Retina (tissue), 1 donor: ENCODE measurements at regions not wholly inside any gene's neighbourhood (a gene's known extent, or its start where the extent isn't known, plus 50 kb on each side); places are given as distances from the start of the nearest gene placed in this dataset.

Experiments
- DNase-seq: peaks from one replicate; pipeline ENCODE4 v3.0.0-alpha.2; 2016

DNA sequence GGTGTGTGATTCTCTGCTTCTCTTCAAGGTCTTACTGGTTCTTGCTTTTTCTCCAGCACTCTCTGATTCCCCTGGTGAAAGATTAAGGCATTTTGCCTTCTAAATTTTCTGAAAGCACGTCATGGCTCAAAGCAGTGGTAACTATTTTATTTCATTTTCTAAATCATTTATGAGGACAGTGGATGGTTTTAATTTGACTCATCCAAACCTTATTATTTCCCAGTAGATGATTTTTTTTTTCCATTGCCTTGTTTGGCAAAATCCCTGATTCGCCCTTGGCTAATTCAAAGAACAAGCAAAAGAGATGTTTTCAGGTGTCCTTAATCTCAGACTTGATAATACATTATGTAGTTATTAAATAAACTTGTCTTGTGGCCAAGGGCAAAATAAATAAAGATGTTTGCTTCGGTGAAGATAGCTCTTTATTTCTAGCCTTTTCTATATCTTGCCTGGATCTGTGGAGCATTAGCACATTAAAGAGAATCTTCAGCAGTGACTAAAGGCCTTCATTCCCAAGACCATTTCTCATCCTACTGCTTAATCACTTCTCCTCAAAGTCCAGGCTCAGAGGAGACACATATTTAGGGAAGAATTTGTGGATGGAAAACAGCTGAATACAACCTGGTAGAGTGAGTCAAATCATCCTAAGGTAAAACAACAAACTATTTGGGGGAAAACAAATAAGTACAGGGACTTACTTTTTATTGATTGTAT lies 359.8 kb downstream of the DUSP10 start:
- DNase-seq: no peak

DNA sequence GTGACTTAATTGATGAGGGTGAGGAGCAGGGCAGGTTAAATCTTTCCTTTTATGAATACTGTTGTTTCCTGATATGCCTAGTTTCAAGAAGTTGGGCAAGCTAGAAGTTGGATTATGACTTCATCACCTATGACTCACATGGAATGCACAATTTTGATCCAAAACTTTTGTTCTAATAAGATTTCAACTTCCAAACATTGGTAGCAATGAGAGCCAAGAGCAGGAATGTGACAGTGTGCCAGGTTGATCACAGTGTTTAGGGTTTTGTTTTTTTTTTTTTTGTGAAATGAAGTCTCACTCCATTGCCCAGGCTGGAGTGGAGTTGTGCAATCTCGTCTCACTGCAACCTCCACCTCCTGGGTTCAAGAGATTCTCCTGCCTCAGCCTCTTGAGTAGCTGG lies 349.4 kb downstream of the DUSP10 start:
- no peak for DNase-seq

DNA sequence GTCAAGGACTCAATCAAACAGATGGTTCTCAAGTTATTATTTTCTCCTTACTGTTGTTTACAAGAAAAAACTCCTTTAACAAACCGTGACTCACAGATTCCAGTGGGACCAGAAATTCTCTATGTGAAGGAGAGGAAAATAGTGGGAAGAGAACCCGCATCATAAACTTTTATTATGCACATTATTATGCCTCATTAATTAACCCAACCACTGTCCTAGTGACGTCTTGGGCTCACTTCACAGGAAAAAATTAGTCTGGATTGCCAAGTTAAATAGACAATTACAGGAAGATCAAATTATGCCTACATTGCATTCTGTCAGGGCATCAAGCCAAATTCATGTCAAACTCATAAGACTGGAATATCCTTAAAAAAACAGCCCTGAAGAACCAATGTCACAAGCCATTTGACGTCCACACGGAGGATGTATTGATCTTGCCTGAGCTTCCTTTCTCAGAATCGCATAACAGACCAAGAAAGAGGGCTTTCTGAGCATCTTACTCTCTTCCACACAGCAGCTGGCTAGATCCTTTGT lies 347.8 kb downstream of the DUSP10 start:
- no peak for DNase-seq

DNA sequence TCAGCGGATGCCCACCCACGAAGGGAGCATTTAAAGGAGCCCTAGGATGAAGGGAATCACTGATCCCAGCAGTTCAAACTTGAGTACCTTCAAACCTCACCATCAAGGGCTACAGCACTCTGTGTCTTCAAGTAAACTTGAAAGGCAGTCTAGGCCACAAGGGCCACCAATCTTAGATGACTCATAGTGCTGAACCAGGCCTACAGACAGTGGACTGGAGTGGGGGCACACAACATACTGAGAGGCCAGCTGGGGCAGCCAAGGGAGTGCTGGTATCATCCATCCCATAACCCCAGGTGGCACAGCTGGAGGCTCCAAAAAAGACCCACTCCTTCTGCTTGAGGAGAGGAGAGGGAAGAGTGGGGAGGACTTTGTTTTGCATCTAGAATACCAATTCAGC lies 345.4 kb downstream of the DUSP10 start:
- no peak for DNase-seq

DNA sequence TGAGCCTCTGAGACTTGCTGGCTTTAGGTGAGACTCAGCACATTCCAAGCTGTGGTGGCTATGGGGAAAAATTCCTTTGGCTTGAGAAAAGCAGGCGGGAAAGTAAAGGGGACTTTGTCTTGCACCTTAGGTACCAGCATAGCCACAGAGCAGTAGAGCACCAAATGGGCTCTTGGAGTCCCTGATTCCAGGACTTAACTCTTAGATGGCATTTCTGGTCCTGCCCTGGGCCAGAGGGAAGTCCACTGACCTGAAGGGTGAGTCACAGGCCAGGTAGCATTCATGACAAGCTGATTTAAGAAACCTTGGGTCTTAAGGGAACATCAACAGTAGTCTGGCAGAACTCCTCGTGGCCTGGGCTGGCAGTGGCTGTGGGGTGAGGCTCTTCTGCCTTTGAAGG lies 344.7 kb downstream of the DUSP10 start:
- no peak for DNase-seq

DNA sequence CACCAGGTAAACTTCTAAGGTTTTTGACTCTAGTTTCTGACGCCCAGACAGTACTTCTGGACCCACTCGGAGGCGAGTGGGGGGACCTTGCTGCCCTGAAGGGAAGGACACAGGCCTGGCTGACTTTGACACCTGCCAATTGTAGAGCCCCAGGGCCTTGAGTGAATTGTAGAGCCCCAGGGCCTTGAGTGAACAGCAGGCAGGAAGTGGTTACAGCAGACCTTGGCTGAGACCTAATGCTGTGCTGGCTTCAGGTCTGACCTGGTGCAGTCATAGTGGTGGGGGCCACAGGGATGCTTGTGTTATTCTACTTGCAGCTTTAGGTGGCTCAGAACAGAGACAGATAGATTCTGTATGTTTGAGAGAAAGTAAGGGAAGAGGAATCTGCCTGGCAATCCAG lies 344.3 kb downstream of the DUSP10 start:
- DNase-seq: no peak

DNA sequence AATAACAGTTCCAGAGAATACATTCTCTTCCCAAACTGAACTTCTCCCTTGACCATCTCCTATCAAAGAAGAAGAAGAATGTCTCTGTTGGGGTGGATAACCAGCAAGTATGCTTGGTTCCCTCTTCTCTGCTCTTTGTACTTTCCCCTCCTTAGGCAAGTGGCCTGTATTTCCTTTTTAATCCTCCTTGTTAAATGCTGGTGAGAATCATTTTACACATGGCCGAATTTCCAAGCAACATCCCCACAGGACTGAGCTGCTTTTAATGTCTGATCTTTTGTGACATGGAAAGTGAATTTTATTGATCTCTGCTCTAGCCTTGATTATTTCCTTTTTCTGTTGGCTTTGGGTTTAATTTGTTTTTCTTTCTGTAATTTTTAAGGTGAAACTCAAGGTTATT lies 336.7 kb downstream of the DUSP10 start:
- DNase-seq: peak; percentile 38

DNA sequence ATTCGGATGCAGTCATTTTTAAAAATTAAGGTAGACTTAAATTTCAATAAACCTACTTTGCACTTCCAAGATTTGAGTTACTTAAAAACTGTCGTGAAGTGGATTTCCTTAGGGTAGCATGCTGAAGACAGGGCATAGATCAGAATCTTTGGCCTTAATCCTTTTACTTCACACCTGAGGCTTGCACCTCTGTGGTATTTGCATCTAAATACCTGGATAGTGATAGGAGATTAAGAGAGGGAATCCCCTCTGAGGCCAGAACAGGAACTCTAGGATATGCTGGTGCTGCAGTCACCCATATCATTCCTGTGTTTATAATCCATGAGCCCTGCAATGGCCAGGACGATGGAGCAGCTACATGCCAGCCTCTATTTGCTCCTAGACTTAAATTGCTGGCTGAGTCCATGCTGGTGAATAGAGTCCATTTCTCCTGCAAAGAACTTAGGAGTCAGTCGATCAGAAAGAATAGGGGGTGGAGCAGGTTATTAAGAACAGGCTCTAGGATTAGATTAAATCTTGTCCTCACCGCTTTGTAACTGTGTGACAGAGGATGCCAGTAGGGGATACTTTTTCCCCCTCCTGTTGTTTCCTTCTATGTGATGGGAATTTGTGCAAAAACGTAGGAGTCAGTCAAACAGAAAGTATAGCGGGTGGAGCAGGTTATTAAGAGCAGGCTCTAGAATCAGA lies 333.6 kb downstream of the DUSP10 start:
- DNase-seq: no peak

DNA sequence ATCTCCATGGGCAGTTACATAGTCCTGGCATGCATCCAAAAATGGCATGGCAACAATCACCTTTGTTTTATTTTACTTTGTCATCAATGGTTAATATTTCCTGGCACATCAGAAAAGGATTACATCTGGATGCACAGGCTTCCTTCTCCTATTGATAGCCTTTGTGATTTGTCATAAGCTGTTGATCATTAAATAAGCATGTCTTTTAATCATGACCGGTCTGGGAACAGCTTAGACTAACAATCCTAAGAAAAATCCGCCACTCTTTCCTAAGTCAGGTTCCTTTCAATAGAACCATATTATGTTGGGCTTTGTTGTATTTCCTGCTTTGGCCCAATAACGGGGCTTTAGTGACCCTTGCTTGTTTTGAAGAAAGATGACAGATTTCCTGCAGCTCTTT lies 330.6 kb downstream of the DUSP10 start:
- no peak for DNase-seq

DNA sequence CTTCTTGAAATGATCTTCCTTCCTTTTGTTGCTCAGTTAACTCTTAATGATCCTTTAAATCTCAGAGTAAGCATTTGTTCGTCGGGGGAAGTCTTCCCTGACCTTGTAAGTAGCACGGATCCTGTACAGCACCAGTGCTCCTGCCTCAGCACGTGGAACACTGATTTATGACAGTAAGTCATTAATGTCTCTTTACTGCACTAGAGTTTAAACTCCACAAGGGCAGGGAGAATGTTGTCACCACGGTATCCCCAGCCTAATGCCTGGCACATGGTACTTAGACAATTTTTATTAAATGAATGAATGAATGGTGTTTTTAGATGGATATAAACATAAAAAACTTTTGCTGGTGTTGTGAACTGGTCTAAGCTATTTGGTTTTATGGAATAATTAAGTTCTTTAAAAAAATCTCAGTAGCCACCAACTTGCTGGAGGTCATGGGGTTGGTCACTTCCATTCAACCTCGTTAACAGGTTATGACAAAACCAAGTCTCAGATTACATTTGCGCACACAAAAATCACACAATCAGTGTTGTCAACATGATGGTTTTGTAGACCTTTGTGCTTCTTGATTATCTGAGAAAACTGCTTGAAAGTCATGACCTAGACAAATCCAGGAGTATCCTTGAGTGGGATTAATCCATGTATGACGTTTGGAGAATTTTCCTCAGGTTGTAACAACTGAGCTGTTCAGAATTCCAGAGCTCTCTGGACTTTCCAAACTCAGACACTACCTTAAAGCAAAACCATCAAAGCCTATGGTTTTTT lies 326.9 kb downstream of the DUSP10 start:
- no peak for DNase-seq

DNA sequence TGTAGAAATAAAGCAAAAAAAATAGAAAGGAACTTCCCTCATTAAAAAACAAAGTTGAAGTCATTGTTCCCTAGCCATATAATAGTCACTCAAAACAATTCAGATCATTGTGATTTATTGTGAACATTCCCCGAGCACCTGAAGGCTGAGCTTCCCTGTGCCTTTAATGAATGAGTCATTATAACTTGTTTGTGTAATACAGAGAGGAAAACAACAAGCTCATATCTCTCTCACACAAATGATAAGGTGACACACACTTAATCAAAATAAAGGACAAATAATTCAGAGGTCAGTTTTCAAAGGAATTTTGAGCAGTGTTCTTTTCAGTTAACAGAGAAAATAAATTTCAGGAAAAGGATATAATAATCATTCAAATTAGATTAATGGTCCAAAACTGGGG lies 326.2 kb downstream of the DUSP10 start:
- DNase-seq: no peak

DNA sequence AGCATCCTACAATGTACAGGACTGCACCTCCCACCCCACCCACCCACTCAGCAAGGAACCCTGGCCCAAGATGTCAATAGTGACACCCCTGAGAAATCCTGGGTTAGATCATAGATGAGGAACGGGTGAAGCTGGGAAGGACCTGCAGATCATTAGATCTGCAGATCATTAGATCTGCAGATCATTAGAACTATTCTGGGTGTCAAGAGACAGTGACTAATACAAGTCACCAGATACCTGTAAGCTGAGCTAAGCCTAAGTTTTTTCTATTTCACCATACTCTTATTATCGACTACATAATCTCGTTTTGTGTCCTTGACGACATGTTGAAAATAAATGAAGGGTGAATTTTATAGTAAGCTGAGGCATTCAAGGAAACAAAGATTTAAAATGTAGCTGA lies 325.7 kb downstream of the DUSP10 start:
- no peak for DNase-seq

DNA sequence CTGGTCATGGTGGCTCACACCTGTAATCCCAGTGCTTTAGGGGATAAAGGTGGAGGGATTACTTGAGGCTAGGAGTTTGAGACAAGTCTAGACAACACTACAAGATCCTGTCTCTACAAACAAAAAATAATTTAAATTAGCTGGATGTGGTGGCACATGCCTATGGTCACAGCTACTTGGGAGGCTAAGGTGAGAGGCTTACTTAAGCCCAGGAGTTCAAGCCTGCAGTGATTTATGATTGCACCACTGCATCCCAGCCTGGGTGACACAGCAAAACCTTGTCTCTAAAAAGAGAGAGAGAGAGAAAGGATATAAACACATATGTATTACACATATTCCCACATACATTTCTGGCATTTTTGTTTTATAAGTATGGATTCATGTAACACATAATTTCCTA lies 325.2 kb downstream of the DUSP10 start:
- no peak for DNase-seq

DNA sequence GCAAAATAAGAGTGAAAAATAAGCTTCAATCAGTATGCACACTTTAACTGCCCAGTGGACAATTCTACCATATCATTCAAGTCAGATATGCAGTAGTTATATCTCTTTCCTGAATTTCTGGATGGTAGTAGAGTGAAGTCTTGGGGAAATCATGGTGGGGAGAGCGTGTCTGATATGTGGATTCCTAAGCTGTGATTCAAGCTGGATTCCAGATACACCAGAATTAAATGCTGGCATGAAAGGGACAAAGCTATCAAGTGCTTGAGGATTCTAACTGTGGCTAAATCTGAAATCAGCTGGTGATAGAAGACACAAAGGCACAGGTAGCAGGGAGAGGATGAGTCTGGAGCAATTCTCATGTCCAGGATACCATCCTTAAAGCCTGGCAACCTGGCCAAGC lies 323.5 kb downstream of the DUSP10 start:
- DNase-seq: no peak

DNA sequence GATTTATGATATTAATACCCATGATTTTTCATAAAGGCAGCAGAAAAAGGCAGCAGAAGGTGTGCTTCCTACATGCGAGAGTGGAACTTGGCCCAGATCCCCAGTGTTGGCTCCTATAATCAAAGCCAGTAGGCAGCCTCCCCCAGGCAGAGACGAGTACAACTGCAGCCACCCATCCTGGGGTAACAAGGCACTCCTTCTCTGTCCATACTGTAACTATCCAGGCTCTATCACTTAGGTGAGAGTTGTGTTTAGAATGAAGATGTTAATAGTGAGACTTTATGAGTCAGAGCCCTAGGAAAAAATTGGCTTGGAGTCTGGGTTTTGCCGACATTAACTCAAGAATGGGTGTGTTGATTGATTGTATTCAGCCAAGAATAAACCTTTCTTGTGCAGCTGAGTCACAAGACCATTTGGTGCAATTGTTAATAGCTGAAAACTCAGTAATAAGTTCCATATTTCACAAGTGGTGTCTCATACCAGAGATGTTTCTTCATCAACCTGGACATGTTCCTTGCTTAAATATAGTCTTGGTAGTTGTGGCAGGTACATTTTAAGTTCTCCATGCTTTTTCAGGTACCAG lies 322.3 kb downstream of the DUSP10 start:
- DNase-seq: no peak

DNA sequence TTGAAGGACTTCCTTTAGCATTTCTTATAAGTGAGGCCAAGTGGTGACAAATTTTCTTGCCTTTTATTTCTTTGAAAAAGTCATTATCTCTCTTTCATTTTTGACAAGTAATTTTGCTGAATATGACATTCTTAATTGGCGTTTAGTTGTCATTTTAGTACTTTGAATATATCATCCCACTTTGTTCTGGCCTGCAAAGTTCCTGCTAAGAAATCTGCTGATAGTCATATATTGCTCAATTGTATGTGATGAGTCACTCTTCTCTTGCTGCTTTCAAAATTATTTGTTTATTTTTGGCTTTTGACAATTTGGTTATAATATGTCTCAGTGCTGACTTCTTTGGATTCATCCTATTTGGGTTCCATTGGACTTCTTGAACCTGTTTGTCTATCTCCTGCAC lies 312.6 kb downstream of the DUSP10 start:
- no peak for DNase-seq

DNA sequence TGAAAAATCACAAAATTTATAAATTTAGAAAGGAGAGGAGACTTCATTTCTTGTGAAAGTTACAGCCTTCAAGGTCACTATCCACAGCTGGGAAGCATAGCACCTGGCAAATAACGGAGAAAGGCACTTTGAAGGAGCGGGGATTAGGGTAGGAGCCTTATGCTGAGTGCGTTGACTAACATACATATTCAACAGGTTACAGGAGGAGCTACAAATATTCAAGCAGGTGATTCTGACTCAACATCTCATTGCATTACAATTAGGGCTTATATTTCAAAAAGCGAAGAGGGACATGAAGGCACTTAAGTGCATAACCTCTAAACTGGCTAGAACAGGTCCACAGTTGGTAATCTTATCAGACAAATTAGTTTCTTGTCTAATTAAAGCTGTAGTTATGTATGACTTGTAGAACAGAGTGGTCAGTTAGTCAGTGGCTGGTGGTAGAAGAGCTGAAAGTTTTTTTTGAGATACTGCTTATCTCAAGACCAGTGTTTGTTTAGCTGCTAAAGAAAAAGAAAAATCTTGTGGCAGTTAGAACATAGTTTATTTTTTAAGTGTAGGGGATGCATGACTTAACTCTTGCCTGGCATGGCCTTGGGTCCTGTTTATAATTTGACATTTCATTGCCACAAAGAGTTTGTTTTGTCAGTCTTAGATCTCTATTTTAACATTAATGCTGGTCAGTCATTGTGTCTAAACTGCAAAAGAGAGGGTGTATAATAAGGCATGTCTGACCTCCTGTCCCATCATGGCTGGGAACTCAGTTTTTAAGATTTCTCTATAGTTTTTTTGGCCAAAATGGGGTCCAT lies 311.5 kb downstream of the DUSP10 start:
- DNase-seq: no peak

DNA sequence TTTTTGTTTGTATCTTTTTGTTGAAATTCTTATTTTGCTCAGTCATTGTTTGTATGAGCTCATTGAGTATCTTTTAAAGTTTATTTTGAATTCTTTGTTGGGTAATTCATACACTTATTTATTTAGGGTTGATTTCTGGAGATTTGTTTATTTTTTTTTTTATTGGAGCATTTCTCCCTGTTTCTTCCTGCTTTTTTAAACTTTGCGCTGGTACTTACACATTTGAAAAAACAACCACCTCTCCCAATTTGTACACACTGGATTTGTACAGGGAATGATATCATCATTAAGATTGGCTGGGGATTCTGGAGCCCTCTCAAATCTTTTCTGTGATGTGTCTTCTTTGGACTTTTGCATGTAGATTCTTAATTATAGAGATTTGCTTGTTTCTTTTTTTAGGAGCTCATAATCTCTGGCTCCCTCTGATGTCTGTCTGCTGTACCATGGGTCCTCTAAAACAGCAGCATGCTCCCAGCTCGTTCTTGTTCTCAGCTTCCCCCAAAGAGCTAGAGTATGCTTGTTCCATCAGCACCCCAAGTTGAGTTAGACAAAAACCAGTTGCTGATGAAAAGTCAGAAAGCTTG lies 310.7 kb downstream of the DUSP10 start:
- DNase-seq: no peak

DNA sequence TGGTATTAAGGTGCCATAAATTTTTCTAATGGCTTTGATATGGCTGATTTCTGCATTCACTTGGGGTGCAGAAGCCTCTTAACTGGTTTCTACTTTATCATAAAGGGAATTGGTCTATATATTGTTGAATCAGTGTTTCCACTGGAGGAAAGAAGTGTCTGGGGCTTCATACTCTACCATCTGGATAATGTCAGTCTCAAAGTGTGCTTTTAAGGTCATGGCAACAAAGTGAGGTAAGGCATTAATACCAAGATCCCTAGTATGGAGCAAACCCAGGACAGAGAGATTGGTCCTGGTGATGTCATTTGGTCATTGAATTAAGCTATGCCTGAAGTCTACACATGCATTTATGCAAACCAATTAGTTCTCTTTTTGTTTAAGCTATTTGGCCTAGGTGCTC lies 309.9 kb downstream of the DUSP10 start:
- DNase-seq: no peak

DNA sequence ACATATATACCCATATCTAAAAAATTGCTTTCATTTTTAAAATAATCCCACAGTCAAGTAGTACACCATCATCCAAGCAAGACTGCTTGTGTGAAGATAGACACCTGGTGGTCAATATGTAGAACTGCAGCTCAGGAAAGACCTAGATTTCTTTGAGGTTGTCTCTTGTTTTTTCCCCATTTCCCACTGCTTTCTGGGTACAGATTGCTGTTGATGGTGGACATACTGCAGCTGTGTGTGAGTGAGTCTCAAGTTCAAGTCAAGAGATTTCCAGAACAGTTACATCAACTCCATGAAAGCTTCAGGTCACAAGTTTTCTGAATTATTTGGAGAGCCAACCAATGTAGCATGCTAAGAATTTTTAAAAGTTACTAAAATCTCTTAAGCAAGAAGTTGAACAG lies 306.4 kb downstream of the DUSP10 start:
- DNase-seq: peak; percentile 46

DNA sequence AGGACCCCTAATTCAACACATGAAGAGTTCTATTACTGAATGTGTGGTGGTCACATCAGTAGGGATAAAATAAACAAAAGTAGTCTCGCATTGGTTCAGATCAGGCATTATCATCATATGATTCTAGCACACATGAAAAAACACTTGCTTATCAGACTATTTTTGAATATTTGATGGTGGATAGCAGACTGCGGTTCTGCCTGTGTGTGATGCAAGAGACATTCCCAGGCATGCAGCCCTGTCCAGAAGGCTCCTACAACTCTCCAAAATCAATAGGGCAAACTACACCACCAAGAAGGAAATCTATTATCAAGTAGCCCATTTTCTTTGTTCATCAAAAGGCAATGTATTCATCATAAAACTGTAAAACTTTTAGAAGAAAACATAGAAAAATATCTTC lies 304.7 kb downstream of the DUSP10 start:
- no peak for DNase-seq

DNA sequence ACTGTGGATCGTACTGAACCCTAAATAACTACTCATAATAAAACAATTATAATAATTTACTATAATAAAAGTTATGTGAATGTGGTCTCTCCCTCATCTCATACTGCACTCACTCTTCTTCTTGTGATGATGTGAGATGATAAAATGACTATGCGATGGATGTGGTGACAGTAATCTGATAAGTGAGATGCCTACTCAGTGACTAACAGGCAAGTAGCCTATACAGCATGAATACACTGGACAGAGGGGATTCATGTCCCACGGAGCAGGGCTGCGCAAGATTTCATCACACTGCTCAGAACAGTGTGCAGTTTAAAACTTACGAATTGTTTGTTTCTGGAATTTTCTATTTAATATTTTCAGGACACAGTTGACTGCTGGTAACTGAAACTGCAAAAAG lies 304.0 kb downstream of the DUSP10 start:
- no peak for DNase-seq
